GM12878 (cell line): ENCODE measurements at regions not wholly inside any gene's neighbourhood (a gene's known extent, or its start where the extent isn't known, plus 50 kb on each side); places are given as distances from the start of the nearest gene placed in this dataset.

Source experiments
- ATF7 ChIP-seq: fragments of 450-650 bp; IDR thresholded peaks from 2 replicates; pipeline ENCODE4 v1.6.1; 2016; ENCODE audit warnings: low read depth, mild to moderate bottlenecking
- BCL11A ChIP-seq: IDR thresholded peaks from 2 replicates; pipeline ENCODE4 v1.6.1; 2011; ENCODE audit warnings: low read depth, low read length
- CBFB ChIP-seq: IDR thresholded peaks from 2 replicates; pipeline ENCODE4 v1.6.1; 2016; ENCODE audit warnings: antibody characterized with exemption, low read depth
- EED ChIP-seq: sonication (generic); IDR thresholded peaks from 2 replicates; pipeline ENCODE4 v1.6.1; 2016; ENCODE audit warnings: antibody characterized with exemption, low read depth
- EP300 ChIP-seq, 2 experiments: fragments of 150-350 bp in 1 of 2; IDR thresholded peaks; 2 replicates each; pipeline ENCODE4 v1.6.1; 2011 to 2012; ENCODE audit warnings: low read depth in 2 of 2, low read length in 2 of 2, borderline replicate concordance in 1 of 2, improper control_type of control experiment in 1 of 2, inconsistent platforms in 1 of 2; ENCODE audit not compliant: control insufficient read depth in 1 of 2
- HDGF ChIP-seq: fragments of 450-650 bp; IDR thresholded peaks from 2 replicates; pipeline ENCODE4 v1.6.1; 2016; ENCODE audit warnings: antibody characterized with exemption
- LARP7 ChIP-seq: fragments of 450-650 bp; IDR thresholded peaks from 2 replicates; pipeline ENCODE4 v1.6.1; 2017; ENCODE audit warnings: mild to moderate bottlenecking
- MEF2A ChIP-seq: IDR thresholded peaks from 2 replicates; pipeline ENCODE4 v1.6.1; 2011; ENCODE audit warnings: low read depth, mild to moderate bottlenecking, low read length, moderate library complexity; ENCODE audit not compliant: insufficient read depth
- MEF2B ChIP-seq: fragments of 450-650 bp; IDR thresholded peaks from 2 replicates; pipeline ENCODE4 v1.6.1; 2018; ENCODE audit warnings: mild to moderate bottlenecking, moderate library complexity; ENCODE audit not compliant: partially characterized antibody, poor library complexity, severe bottlenecking
- MTA2 ChIP-seq: fragments of 450-650 bp; IDR thresholded peaks from 2 replicates; pipeline ENCODE4 v1.6.1; 2016; ENCODE audit warnings: low read depth, mild to moderate bottlenecking, moderate library complexity
- NFYB ChIP-seq: IDR thresholded peaks from 2 replicates; pipeline ENCODE4 v1.6.1; 2011; ENCODE audit warnings: low read depth, mild to moderate bottlenecking, low read length, improper control_type of control experiment, moderate library complexity; ENCODE audit not compliant: insufficient read depth
- NR2C2 ChIP-seq: IDR thresholded peaks from 2 replicates; pipeline ENCODE4 v1.6.1; 2011; ENCODE audit warnings: borderline replicate concordance, low read depth; ENCODE audit not compliant: control insufficient read depth, insufficient read length
- POLR2AphosphoS5 ChIP-seq: IDR thresholded peaks from 2 replicates; pipeline ENCODE4 v1.6.1; 2011; ENCODE audit warnings: mild to moderate bottlenecking, low read length, inconsistent platforms
- RELA ChIP-seq: fragments of 450-650 bp; IDR thresholded peaks from 2 replicates; pipeline ENCODE4 v1.8.0; 2014; ENCODE audit warnings: borderline replicate concordance; ENCODE audit not compliant: partially characterized antibody
- SUPT20H ChIP-seq: IDR thresholded peaks from 2 replicates; pipeline ENCODE4 v1.6.1; 2011; ENCODE audit warnings: low read depth, mild to moderate bottlenecking, low read length, moderate library complexity, borderline replicate concordance; ENCODE audit not compliant: control insufficient read depth
- TAF1 ChIP-seq: IDR thresholded peaks from 2 replicates; pipeline ENCODE4 v1.6.1; 2011; ENCODE audit warnings: mild to moderate bottlenecking, low read depth, low read length, borderline replicate concordance
- YY1 ChIP-seq: IDR thresholded peaks from 2 replicates; pipeline ENCODE4 v1.6.1; 2011; ENCODE audit warnings: low read depth, mild to moderate bottlenecking, low read length
- ZBED1 ChIP-seq: IDR thresholded peaks from 2 replicates; pipeline ENCODE4 v1.6.1; 2016; ENCODE audit warnings: borderline replicate concordance
- TF ChIP-seq, protein P1 (sequence below): IDR thresholded peaks from 2 replicates; pipeline ENCODE4 v1.6.1; 2012; ENCODE audit warnings: low read depth, low read length, improper control_type of control experiment
- TF ChIP-seq, protein P2 (sequence below): fragments of 450-650 bp; IDR thresholded peaks from 2 replicates; pipeline ENCODE4 v1.6.1; 2017; ENCODE audit warnings: low read depth, mild to moderate bottlenecking, moderate library complexity
- TF ChIP-seq, protein P3 (sequence below): IDR thresholded peaks from 2 replicates; pipeline ENCODE4 v1.6.1; 2012; ENCODE audit warnings: mild to moderate bottlenecking, low read depth, low read length
- TF ChIP-seq, protein P4 (sequence below): fragments of 450-650 bp; IDR thresholded peaks from 2 replicates; pipeline ENCODE4 v1.6.1; 2017; ENCODE audit warnings: mild to moderate bottlenecking, low read depth, inconsistent platforms; ENCODE audit not compliant: poor library complexity, severe bottlenecking

DNA sequence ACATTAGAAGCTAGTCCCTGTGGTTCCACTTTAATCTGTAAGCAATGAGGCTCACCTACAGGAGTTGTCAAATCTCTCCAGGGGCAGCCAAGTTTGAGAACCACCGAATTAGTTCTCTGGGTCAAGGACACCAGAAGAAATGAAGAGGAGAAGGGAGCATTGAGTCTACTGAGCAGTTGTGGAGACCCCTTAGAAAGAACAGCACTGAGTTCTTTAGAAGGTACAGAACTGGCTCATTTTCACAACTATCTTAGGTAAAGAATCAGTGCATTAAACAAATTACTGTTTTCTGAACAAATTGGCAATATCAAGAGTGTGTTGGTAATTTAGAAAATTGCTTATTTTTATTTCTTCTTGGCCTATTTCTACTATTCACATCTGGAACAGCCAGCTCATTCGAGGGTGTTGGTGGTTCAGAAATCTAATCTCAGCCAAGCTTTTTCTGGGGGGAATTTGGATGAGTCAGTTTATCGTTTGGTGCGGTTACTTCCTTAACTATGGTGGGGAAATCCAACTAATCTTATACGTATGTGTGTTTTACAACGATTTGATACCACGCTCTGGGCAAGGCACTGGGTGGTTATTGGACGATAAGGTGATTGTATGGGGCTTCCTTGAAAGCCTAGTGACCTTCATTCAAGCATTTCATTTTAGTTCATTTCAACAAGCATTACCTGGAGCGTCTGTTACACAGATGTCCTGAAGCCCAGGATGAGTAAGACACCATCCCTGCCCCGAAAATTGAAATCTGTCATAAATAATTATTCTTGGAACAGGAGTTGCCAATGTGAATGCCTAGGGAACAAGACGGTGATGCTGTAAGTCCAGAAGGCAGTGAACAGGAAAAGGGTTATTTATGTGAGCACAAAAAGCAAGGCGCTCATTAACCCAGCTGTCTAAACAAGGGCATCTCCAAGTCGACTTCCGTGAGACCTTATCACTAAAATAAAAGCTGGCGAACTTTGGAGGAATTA, 52.0 kb upstream of the TMPRSS2 start (continued):
- TF ChIP-seq, protein P1, sequence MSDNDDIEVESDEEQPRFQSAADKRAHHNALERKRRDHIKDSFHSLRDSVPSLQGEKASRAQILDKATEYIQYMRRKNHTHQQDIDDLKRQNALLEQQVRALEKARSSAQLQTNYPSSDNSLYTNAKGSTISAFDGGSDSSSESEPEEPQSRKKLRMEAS: no peak
- TF ChIP-seq TAF1: no peak
- peak; percentile 78 for TF ChIP-seq RELA
- TF ChIP-seq EP300 (IDR thresholded peaks at IDR 0.05; ENCODE audit: borderline replicate concordance in 1 of 2, control insufficient read depth in 1 of 2, low read depth in 2 of 2, low read length in 2 of 2): peak; percentile 51 to 74; a peak in 2 of 4 replicates
- TF ChIP-seq MTA2: peak; percentile 82
- 0 out of 2 replicates have a peak, but pooled peaks have one; percentile 51 for TF ChIP-seq CBFB
- no peak for TF ChIP-seq LARP7
- no peak for TF ChIP-seq YY1
- peak; percentile 88 for TF ChIP-seq BCL11A
- no peak for TF ChIP-seq POLR2AphosphoS5
- TF ChIP-seq, protein P2, sequence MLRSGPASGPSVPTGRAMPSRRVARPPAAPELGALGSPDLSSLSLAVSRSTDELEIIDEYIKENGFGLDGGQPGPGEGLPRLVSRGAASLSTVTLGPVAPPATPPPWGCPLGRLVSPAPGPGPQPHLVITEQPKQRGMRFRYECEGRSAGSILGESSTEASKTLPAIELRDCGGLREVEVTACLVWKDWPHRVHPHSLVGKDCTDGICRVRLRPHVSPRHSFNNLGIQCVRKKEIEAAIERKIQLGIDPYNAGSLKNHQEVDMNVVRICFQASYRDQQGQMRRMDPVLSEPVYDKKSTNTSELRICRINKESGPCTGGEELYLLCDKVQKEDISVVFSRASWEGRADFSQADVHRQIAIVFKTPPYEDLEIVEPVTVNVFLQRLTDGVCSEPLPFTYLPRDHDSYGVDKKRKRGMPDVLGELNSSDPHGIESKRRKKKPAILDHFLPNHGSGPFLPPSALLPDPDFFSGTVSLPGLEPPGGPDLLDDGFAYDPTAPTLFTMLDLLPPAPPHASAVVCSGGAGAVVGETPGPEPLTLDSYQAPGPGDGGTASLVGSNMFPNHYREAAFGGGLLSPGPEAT: peak; percentile 82
- TF ChIP-seq EED: peak; percentile 73; the same call in 1 of the 2 replicates
- TF ChIP-seq MEF2A: peak; percentile 42; the same call in 1 of the 2 replicates
- TF ChIP-seq ZBED1: 0 out of 2 replicates have a peak, but pooled peaks have one; percentile 48
- TF ChIP-seq HDGF: no peak
- TF ChIP-seq, protein P3, sequence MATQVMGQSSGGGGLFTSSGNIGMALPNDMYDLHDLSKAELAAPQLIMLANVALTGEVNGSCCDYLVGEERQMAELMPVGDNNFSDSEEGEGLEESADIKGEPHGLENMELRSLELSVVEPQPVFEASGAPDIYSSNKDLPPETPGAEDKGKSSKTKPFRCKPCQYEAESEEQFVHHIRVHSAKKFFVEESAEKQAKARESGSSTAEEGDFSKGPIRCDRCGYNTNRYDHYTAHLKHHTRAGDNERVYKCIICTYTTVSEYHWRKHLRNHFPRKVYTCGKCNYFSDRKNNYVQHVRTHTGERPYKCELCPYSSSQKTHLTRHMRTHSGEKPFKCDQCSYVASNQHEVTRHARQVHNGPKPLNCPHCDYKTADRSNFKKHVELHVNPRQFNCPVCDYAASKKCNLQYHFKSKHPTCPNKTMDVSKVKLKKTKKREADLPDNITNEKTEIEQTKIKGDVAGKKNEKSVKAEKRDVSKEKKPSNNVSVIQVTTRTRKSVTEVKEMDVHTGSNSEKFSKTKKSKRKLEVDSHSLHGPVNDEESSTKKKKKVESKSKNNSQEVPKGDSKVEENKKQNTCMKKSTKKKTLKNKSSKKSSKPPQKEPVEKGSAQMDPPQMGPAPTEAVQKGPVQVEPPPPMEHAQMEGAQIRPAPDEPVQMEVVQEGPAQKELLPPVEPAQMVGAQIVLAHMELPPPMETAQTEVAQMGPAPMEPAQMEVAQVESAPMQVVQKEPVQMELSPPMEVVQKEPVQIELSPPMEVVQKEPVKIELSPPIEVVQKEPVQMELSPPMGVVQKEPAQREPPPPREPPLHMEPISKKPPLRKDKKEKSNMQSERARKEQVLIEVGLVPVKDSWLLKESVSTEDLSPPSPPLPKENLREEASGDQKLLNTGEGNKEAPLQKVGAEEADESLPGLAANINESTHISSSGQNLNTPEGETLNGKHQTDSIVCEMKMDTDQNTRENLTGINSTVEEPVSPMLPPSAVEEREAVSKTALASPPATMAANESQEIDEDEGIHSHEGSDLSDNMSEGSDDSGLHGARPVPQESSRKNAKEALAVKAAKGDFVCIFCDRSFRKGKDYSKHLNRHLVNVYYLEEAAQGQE: no peak
- TF ChIP-seq, protein P4, sequence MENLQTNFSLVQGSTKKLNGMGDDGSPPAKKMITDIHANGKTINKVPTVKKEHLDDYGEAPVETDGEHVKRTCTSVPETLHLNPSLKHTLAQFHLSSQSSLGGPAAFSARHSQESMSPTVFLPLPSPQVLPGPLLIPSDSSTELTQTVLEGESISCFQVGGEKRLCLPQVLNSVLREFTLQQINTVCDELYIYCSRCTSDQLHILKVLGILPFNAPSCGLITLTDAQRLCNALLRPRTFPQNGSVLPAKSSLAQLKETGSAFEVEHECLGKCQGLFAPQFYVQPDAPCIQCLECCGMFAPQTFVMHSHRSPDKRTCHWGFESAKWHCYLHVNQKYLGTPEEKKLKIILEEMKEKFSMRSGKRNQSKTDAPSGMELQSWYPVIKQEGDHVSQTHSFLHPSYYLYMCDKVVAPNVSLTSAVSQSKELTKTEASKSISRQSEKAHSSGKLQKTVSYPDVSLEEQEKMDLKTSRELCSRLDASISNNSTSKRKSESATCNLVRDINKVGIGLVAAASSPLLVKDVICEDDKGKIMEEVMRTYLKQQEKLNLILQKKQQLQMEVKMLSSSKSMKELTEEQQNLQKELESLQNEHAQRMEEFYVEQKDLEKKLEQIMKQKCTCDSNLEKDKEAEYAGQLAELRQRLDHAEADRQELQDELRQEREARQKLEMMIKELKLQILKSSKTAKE: peak; percentile 17
- peak; percentile 61; the same call in 1 of the 2 replicates for TF ChIP-seq NFYB
- TF ChIP-seq NR2C2: no peak
- peak; percentile 16 for TF ChIP-seq MEF2B
- TF ChIP-seq ATF7: no peak
- TF ChIP-seq SUPT20H: no peak
